Stimulated activated CD8-positive, alpha-beta memory T cell treated with anti-CD3 and anti-CD28 coated beads, Interleukin-2, amount 100 ng/mL, for 48 hours (primary cell): ENCODE measurements at regions not wholly inside any gene's neighbourhood (a gene's known extent, or its start where the extent isn't known, plus 50 kb on each side); places are given as distances from the start of the nearest gene placed in this dataset.

Source experiments
- DNase-seq, 2 donors: peaks; one replicate each; pipeline ENCODE4 v3.0.0-alpha.2; 2020; ENCODE audit warnings: low read depth in 2 of 2

GRCh38 chr6:4296552-4296951, 161.2 kb upstream of the ECI2 start:
- no peak for DNase-seq

DNA sequence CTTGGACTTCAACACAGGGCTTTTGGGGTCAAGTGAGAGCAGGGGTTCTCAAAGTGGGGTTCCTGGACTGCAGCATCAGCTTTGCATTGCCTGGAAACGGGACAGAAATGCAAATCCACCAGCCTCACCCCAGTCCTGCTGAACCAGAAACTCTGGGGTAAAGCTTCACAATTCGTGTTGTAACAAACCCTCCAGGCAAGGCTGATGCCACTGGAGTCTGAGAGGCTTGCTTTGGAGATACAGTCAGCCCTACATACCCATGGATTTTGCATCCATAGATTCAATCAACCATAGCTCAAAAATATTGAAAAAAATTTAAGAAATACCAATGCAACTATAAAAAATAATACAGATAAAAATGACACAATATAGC, 160.4 kb upstream of the ECI2 start:
- no peak for DNase-seq

GRCh38 chr6:4295058-4295782, 159.8 kb upstream of the ECI2 start:
- no peak for DNase-seq

DNA sequence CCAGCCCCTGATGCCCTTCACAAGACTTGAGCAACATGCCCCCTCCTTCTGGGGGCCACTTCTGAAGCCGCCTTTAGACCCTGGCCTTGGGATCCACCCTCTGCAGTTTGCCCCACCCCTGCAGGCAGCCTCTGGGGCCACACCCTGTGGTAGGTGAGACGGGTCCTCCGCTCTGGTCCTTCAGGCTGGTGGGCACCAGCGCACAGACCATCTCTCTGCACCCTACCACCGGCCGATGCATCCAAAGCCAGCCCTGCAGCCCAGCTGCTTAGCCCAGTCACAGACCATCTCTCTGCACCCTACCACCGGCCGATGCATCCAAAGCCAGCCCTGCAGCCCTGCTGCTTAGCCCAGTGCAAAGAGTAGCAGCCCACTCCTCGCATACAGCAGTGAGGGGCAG, 159.3 kb upstream of the ECI2 start:
- DNase-seq, result no peak

GRCh38 chr6:4291453-4292403, 156.4 kb upstream of the ECI2 start:
- DNase-seq, result no peak

- DNase-seq, result no peak
These were observed 154.5 kb upstream of the ECI2 start for GRCh38 chr6:4289770-4290320.

GRCh38 chr6:4287811-4288244, 152.5 kb upstream of the ECI2 start:
- no peak for DNase-seq

DNA sequence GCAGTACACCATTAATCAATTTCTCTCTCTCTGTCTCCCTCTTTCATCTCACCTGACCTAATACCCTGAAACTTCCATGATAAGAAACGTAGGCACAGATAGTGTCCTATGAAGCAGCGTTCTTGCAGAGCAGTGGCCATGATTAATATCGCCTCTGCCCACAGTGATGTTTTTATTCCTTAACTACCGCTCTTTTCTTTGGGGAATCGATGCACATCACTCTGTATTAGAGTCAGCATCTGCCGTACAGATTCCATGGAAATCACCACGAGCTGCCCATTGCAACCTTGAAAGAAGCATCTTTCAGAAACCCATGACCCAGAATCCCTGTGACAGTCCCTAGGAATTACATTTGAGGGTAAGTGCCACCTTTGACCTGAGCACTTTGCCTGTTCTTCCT, 152.0 kb upstream of the ECI2 start:
- DNase-seq, result no peak

DNA sequence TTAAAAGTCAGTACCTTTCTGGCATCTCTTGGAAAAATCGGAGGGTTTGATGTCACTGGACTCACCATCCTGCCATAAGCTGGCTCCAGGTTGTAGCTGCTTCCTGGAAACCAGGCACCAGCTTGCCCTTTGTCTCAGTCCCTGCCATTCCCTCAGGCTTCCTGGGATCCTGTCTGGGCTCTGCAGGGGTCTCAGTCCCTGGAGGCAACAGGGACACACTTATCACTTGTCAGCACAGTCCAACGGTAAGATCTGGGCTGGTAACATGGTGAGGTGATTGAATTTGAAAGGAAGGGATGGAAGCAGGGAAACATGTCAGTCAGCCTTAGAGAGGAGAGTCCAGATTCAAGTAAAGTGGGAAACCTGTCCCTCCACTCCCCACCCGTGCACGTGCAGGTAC, 147.6 kb upstream of the ECI2 start:
- DNase-seq, result no peak

DNA sequence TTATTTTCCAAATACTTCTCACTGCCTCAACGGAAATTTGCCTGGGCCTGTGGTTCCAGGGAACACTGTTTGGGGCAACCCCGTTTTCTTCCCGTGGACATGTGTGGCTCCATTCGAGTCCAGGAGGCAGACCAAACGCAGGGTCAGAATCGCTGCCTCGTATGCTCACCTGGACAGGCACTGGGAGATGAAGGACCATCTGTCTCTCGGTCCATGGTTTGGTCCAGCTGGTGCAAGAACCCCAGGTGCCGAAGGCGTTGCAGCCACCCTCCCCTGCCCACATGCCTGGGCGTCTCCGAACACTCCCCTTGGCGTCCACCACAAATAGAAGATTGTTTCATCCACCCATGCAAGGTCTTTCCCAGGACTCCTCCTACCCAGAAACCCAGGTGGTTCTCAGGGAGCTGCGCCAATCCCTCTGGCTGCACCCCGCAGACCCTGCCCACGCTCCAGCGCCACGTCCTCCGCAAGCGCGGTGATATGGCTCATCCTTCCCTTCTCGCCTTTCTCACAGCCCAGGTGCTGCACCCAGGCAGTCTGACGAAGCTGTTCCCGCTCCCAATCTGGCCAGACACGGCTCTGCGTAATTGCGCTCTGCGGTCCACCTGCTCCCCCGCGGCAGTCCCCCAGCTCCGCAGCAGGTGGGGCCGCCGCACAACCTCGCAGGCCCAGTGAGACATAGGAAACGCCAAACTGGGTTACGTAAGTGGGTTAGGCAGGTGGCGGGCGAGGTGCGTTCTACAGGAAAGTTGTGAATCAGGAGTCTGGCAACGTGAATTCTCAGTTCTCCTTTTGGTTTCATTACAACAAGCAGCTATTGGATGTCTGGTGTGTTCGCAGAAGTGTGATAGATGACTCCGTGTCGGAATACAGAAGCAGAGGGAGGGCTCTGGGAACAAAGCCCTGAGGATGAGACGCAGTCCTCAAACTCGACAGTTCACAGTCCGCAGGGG, 146.2 kb upstream of the ECI2 start:
- DNase-seq, result peak; percentile 5 to 15

- DNase-seq, result no peak
These were observed 145.3 kb upstream of the ECI2 start for GRCh38 chr6:4280707-4281106.

DNA sequence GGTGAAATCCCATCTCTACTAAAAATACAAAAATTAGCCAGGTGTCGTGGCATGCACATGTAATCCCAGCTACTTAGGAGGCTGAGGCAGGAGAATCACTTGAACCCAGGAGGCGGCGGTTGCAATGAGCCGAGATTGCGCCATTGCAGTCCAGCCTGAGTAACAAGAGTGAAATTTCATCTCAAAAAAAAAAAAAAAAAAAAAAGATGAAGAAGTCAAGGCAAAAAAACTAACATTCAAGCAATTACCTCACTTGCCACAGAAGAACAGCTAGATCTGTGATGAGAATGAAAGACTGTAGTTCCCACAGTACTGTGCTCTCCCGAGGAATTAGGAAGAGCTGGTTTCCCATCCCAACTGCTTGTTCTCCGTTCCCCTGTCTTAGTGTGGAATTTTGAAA, 144.7 kb upstream of the ECI2 start:
- no peak for DNase-seq

DNA sequence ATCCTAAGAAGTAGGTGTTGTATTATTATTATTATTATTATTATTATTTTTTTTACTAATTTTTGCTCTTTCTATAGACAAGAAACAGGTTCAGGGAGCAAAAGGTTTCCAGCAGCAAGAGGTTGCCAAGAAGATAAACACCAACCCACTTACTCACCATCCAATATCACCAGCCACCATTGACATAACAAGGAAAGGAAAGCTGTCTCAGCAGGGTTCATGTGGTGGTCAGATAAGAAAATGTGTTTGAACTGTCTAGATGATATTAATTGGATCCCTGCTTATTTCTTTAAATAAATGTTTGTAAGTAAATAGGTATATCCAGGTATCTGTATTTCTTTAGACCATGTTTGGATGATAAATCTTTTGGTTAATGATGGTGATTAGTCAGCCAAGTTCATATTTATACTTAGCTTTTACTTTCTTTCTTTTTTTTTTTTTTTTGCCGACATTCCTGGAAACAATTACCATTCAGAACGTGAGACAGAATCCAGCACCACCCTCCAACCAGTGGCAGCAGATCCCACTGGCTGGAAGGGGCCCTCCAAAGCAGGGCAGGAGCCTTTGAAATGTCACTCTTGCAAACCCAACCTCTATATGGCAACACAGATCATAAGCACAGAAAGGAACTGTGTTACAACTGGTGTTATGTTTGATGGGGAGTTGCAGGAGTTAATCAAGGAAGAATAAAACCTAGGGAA, 139.2 kb upstream of the ECI2 start:
- DNase-seq, result no peak

DNA sequence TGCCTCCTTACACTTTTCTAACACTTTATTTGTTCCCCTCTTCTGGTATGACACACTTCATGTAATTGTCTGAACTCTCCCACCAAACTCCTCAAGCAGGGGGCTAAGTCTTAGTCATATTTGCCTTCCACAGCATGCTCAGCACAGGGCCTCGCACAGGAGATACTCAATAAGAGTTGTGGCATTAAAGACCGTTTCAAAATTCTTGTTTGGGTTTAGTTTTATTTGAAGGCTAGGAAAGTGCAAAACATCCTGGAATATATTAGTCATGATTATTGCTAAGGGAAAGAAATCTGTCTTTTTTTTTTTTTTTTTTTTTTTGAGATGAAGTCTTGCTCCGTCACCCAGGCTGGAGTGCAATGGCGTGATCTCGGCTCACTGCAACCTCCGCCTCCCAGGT, 137.6 kb upstream of the ECI2 start:
- DNase-seq, result no peak

GRCh38 chr6:4271761-4272470, 136.5 kb upstream of the ECI2 start:
- no peak for DNase-seq

DNA sequence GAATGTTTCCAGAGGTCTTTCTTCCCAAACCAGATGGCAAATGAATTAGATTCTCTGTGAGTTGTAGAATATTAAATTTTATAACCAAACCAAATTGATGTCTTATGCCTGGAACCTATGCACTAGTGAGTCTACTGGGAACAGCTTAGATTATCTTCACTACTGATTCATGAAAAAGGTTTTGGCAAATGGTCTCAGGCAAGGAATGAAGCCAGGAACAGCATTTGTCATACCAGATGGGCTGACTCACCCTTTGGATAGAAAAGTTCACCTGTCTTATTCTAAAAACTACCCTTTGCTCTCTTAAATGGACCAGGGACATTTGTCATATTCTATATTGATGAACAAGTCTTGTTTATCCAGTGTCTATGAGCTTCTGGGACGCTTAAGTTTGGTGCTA, 135.4 kb upstream of the ECI2 start:
- no peak for DNase-seq

DNA sequence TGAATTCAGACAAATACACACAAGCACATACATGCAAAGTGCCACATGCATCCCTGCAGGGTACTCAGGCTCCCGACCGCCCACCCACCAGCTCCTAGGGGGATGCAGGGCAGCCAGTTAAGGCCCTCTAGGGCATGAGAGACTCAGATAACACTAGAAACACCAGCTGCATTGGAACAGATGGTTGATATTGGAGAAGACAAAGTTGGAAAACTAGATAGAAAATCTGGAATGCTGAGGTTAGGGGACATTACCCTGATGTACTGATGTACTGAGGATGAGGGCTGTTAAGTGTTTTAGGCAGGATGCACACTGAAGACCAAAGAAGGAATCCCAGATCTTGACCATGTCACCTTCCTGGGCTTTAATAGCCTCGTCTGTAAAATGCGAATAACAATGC, 134.6 kb upstream of the ECI2 start:
- DNase-seq, result no peak

GRCh38 chr6:4268171-4268570, 132.8 kb upstream of the ECI2 start:
- no peak for DNase-seq

DNA sequence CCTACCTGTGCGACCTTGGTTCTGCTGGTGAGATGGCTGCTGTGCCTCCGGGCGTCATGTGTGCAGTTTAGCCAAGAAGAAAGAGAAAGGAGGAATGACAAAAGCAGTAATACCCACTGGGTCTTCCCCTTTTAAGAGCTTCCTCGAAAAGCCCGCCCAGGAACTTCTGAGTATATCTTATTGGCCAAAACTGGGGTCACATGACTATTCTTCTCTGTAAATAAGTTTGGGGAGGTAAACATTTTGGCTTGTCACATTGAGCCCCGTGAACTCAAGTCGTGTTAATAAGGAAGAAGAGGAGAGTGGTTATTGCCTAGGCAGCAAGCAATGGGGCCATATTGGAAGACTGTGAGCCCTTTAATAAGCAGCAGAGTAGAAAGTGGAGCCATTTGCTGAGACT, 130.4 kb upstream of the ECI2 start:
- DNase-seq, result no peak

- DNase-seq, result no peak
These were observed 129.2 kb upstream of the ECI2 start for GRCh38 chr6:4264601-4265000.
